MCF 10A (cell line): ENCODE measurements at regions not wholly inside any gene's neighbourhood (a gene's known extent, or its start where the extent isn't known, plus 50 kb on each side); places are given as distances from the start of the nearest gene placed in this dataset.

Experiments used
- BruUV-seq: library from RNA; stranded (reverse); fragments of 400-500 nt; replicated peaks from 2 replicates; lab custom pipeline; 2021; lab: Mats Ljungman, UMichigan
- CTCF ChIA-PET: fragments of 300-600 bp; sonication (Branson Sonifier 250); formaldehyde crosslinking; extraction: SDS; loops from one replicate; lab custom pipeline; 2021; ENCODE audit warnings: antibody characterized with exemption, inconsistent platforms; lab: Yijun Ruan, JAX
- POLR2A ChIA-PET: fragments of 300-600, 350-650 bp; sonication (Branson Sonifier 250); formaldehyde crosslinking; extraction: SDS; loops from one replicate; lab custom pipeline; 2020; ENCODE audit warnings: antibody characterized with exemption, inconsistent platforms; lab: Yijun Ruan, JAX
- DNase-seq: peaks from one replicate; pipeline ENCODE4 v3.0.0-alpha.2; 2018; ENCODE audit not compliant: unreplicated experiment
- H3K27ac Mint-ChIP-seq: one replicate; pipeline ENCODE4 v1.8.0; 2022; ENCODE audit warnings: mild to moderate bottlenecking, low read depth, mixed read lengths; ENCODE audit not compliant: unreplicated experiment
- H3K27me3 Mint-ChIP-seq: one replicate; pipeline ENCODE4 v1.8.0; 2022; ENCODE audit warnings: mixed read lengths; ENCODE audit not compliant: insufficient read depth, unreplicated experiment
- H3K36me3 Mint-ChIP-seq: one replicate; pipeline ENCODE4 v1.8.0; 2022; ENCODE audit warnings: mild to moderate bottlenecking, moderate library complexity, mixed read lengths; ENCODE audit not compliant: insufficient read depth, unreplicated experiment
- H3K4me1 Mint-ChIP-seq: one replicate; pipeline ENCODE4 v1.8.0; 2022; ENCODE audit warnings: mixed read lengths; ENCODE audit not compliant: insufficient read depth, unreplicated experiment
- H3K4me3 Mint-ChIP-seq: one replicate; pipeline ENCODE4 v1.8.0; 2022; ENCODE audit warnings: mild to moderate bottlenecking, moderate library complexity, mixed read lengths; ENCODE audit not compliant: unreplicated experiment
- H3K9me3 Mint-ChIP-seq: one replicate; pipeline ENCODE4 v1.8.0; 2022; ENCODE audit warnings: mixed read lengths; ENCODE audit not compliant: unreplicated experiment
- intact Hi-C: fragments of 100-400 bp; cut with micrococcal nuclease; formaldehyde crosslinking; loops from 2 replicates; pipeline ENCODE4 v1.14.1; 2022
- TF ChIP-seq, protein P1 (sequence below): fragments of 200-600 bp; IDR thresholded peaks from one replicate; pipeline ENCODE4 v1.8.0; 2022; ENCODE audit warnings: antibody characterized with exemption, mild to moderate bottlenecking; ENCODE audit not compliant: unreplicated experiment

DNA sequence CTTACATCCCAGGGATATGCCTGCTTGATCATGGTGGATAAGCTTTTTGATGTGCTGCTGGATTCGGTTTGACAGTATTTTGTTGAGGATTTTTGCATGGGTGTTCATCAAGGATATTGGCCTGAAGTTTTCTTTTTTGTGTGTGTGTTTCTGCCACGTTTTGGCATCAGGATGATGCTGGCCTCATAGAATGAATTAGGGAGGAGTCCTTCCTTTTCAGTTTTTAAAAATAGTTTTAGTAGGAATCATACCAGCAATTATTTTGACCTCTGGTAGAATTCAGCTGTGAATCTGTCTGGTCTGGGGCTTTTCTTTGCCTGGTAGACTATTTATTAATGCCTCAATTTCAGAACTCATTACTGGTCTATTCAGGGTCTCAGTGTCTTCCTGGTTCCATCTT lies 362.4 kb downstream of the JRKL start:
- TF ChIP-seq, protein P1, sequence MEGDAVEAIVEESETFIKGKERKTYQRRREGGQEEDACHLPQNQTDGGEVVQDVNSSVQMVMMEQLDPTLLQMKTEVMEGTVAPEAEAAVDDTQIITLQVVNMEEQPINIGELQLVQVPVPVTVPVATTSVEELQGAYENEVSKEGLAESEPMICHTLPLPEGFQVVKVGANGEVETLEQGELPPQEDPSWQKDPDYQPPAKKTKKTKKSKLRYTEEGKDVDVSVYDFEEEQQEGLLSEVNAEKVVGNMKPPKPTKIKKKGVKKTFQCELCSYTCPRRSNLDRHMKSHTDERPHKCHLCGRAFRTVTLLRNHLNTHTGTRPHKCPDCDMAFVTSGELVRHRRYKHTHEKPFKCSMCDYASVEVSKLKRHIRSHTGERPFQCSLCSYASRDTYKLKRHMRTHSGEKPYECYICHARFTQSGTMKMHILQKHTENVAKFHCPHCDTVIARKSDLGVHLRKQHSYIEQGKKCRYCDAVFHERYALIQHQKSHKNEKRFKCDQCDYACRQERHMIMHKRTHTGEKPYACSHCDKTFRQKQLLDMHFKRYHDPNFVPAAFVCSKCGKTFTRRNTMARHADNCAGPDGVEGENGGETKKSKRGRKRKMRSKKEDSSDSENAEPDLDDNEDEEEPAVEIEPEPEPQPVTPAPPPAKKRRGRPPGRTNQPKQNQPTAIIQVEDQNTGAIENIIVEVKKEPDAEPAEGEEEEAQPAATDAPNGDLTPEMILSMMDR, result no peak
- ChIA-PET POLR2A (no interaction called here), CTCF (no interaction called here)
- Mint-ChIP-seq H3K36me3 (peaks cover 10% of the 10 kb centered on the region), H3K4me1 (peaks cover 22% of the 10 kb centered on the region), H3K4me3 (no peak overlapping the region), H3K9me3 (no peaks in the 10 kb centered on the region), H3K27me3 (peaks cover under 1% of the 10 kb centered on the region), H3K27ac (no peak overlapping the region)
- no peak for DNase-seq
- no TSS peak for BruUV-seq
- intact Hi-C loops, result no loop called here

DNA sequence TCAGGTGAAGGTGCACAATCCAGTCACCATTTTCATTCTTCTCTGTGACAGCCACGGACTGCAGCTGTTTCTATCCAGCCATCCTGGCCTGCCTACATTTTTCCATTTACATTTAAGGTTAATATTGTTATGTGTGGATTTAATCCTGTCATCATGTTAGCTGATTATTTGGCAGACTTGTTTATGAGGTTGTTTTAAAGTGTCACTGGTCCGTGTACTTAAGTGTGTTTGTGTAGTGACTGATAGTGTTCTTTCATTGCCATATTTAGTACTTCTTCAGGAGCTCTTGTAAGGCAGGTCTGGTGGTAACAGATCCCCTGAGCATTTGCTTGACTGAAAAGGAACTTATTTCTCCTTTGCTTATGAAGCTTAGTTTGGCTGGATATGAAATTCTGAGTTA lies 364.2 kb downstream of the JRKL start:
- CTCF ChIA-PET, result no interaction called here
- Mint-ChIP-seq H3K36me3 (peaks cover 13% of the 10 kb centered on the region), H3K4me3 (no peak overlapping the region), H3K9me3 (no peaks in the 10 kb centered on the region), H3K4me1 (peaks cover 7% of the 10 kb centered on the region), H3K27ac (no peak overlapping the region), H3K27me3 (peaks cover 18% of the 10 kb centered on the region)
- BruUV-seq, result no TSS peak
- intact Hi-C loops, result no loop called here
- POLR2A ChIA-PET, result no interaction called here
- no peak for DNase-seq
- TF ChIP-seq, protein P1, result no peak

DNA sequence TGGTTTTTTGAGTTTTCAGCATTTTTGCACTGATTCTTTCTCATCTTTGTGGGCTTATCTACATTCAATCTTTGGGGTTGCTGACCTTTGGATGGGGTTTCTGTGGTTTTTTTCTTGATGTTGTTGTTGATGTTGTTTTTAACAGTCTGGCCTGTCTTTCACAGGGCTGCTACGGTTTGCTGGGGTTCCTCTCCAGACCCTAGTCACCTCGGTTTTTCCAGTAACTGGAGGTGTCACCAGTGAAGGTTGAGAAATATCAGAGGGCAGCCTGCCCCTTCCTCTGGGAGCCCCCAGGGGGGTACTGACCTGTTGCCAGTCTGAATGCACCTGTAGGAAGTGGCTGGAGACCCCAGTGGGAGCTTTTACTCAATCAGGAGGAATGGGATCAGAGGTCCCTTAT lies 365.4 kb downstream of the JRKL start:
- H3K4me3 Mint-ChIP-seq, result no peak overlapping the region
- no peak overlapping the region for H3K27ac Mint-ChIP-seq
- no TSS peak for BruUV-seq
- H3K9me3 Mint-ChIP-seq, result no peaks in the 10 kb centered on the region
- H3K27me3 Mint-ChIP-seq, result peaks cover 24% of the 10 kb centered on the region
- ChIA-PET CTCF (interaction anchor here (0.7 kb wide), 1 partner anchor 221 kb away, joined by 4 read pairs; no protein-coding TSS in a partner anchor), POLR2A (no interaction called here)
- intact Hi-C loops, result no loop called here
- TF ChIP-seq, protein P1, result no peak
- H3K4me1 Mint-ChIP-seq, result no peaks in the 10 kb centered on the region
- H3K36me3 Mint-ChIP-seq, result peaks cover 13% of the 10 kb centered on the region
- DNase-seq, result no peak

DNA sequence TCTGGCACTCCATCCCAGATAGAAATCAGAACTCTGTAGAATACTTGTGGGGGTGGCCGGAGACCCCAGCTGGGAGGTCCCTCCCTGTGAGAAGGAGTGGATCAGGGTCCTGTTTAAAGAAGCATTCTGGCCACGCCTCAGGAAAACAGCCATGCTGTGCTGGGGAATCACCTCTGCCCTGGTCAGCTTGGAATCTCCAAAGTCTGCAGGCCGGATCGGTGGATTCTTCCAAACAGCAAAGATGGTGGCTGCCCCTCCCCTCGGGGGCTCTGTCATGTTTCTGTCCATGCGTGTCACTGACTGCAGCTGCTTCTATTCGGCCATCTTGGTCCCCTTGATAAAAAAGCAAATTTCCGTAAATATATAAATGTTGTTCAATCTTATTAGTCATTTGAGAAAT lies 365.9 kb downstream of the JRKL start:
- H3K9me3 Mint-ChIP-seq, result no peaks in the 10 kb centered on the region
- no peak for DNase-seq
- POLR2A ChIA-PET, result no interaction called here
- CTCF ChIA-PET, result no interaction called here
- H3K4me3 Mint-ChIP-seq, result no peak overlapping the region
- no TSS peak for BruUV-seq
- H3K4me1 Mint-ChIP-seq, result no peaks in the 10 kb centered on the region
- TF ChIP-seq, protein P1, result no peak
- intact Hi-C loops, result no loop called here
- H3K27ac Mint-ChIP-seq, result no peak overlapping the region
- H3K36me3 Mint-ChIP-seq, result peaks cover 13% of the 10 kb centered on the region
- H3K27me3 Mint-ChIP-seq, result peaks cover 24% of the 10 kb centered on the region
